HepG2 (cell line): ENCODE measurements at regions not wholly inside any gene's neighbourhood (a gene's known extent, or its start where the extent isn't known, plus 50 kb on each side); places are given as distances from the start of the nearest gene placed in this dataset.

Source experiments
- ATAC-seq: fragments of 200-7000 bp; cut with Tn5 transposase; 3 replicates; pipeline ENCODE4 v1.9.1; 2020; ENCODE audit warnings: mild to moderate bottlenecking, moderate library complexity
- BruUV-seq: library from RNA; stranded (reverse); fragments of 400-500 nt; replicated peaks from 2 replicates; lab custom pipeline; 2021; lab: Mats Ljungman, UMichigan
- CTCF ChIA-PET: fragments of 300-600 bp; formaldehyde crosslinking; extraction: SDS; loops from one replicate; lab custom pipeline; 2021; ENCODE audit warnings: low total read pairs, inconsistent platforms, low intra/inter-chr PET ratio; lab: Yijun Ruan, JAX
- POLR2A ChIA-PET: fragments of 350-600 bp; sonication (Branson Sonifier 250); formaldehyde crosslinking; loops from one replicate; lab custom pipeline; 2020; ENCODE audit warnings: antibody characterized with exemption, inconsistent platforms; lab: Yijun Ruan, JAX
- DNase-seq: peaks from one replicate; pipeline ENCODE4 v3.0.0-alpha.2; 2015; ENCODE audit warnings: low spot score
- FAIRE-seq: peaks from 3 replicates; lab custom pipeline; 2011; peaks lifted over from hg19 to GRCh38; lab: Jason Lieb, UNC
- H2AFZ ChIP-seq: one replicate; pipeline ENCODE4 v1.6.1; 2011; ENCODE audit warnings: low read length, inconsistent platforms
- H3K27ac ChIP-seq: fragments of 300-600 bp; 3 replicates; pipeline ENCODE4 v1.8.0; 2011; ENCODE audit warnings: mixed run types, mild to moderate bottlenecking, mixed read lengths, low read length, inconsistent platforms; ENCODE audit not compliant: insufficient read depth; ENCODE audit errors: extremely low read length
- H3K27me3 ChIP-seq, 2 experiments: fragments of 200-600 bp in 1 of 2; 2 replicates in 1 of 2; 3 replicates in 1 of 2; pipeline versions ENCODE4 v1.6.0 to v1.8.0; 2011; ENCODE audit warnings: low read length in 2 of 2, mild to moderate bottlenecking in 2 of 2, moderate library complexity in 2 of 2, inconsistent platforms in 1 of 2; ENCODE audit not compliant: insufficient read depth in 2 of 2, control insufficient read depth in 1 of 2
- H3K36me3 ChIP-seq, 2 experiments: fragments of 200-600 bp in 1 of 2; replicated peaks in 1 of 2; 2 replicates in 1 of 2; 3 replicates in 1 of 2; pipeline versions ENCODE4 v1.5.1 to v1.8.0; 2011; ENCODE audit warnings: low read length in 2 of 2, inconsistent platforms in 1 of 2; ENCODE audit not compliant: insufficient read depth in 2 of 2, control insufficient read depth in 1 of 2
- H3K4me1 ChIP-seq: 2 replicates; pipeline ENCODE4 v1.5.1; 2012; ENCODE audit warnings: low read length, inconsistent platforms; ENCODE audit not compliant: insufficient read depth
- H3K4me2 ChIP-seq: 2 replicates; pipeline ENCODE4 v1.6.0; 2011; ENCODE audit warnings: low read depth, low read length, inconsistent platforms
- H3K4me3 ChIP-seq, 3 experiments: fragments of 200-600 bp in 1 of 3; sonication (generic), shearing (Covaris generic) in 1 of 3; replicated peaks in 1 of 3; 2 replicates each; pipeline ENCODE4 v1.5.1; 2011 to 2016; ENCODE audit warnings: low read length in 3 of 3, inconsistent platforms in 2 of 3, low read depth in 2 of 3, mild to moderate bottlenecking in 2 of 3, control low read depth in 1 of 3, mixed read lengths in 1 of 3; ENCODE audit not compliant: insufficient read depth in 1 of 3
- H3K79me2 ChIP-seq: one replicate; pipeline ENCODE4 v1.6.1; 2011; ENCODE audit warnings: low read length, inconsistent platforms; ENCODE audit not compliant: insufficient read depth
- H3K9ac ChIP-seq: 2 replicates; pipeline ENCODE4 v1.6.0; 2011; ENCODE audit warnings: mild to moderate bottlenecking, low read depth, low read length, inconsistent platforms; ENCODE audit not compliant: insufficient read depth
- H3K9me3 ChIP-seq: 2 replicates; pipeline ENCODE4 v1.5.1; 2012; ENCODE audit warnings: mild to moderate bottlenecking, low read length
- H4K20me1 ChIP-seq: 2 replicates; pipeline ENCODE4 v1.6.0; 2011; ENCODE audit warnings: inconsistent platforms, mild to moderate bottlenecking, low read length, moderate library complexity; ENCODE audit not compliant: insufficient read depth
- ARNT2 ChIP-seq: sonication (generic); formaldehyde crosslinking; IDR thresholded peaks from 2 replicates; pipeline ENCODE4 v1.8.0; 2022; ENCODE audit warnings: mild to moderate bottlenecking, low read depth, missing genetic modification reagents, moderate library complexity
- CBX2 ChIP-seq, 2 experiments: fragments of 200-600 bp in 1 of 2; sonication (generic); formaldehyde crosslinking in 1 of 2; IDR thresholded peaks; 2 replicates each; pipeline versions ENCODE4 v1.7.0 to v1.8.1; 2018 to 2022; ENCODE audit warnings: low read depth in 2 of 2, low read length in 1 of 2, mild to moderate bottlenecking in 1 of 2, missing genetic modification reagents in 1 of 2
- ESRRA ChIP-seq: sonication (generic); formaldehyde crosslinking; IDR thresholded peaks from 2 replicates; pipeline ENCODE4 v1.5.1; 2020; ENCODE audit warnings: mild to moderate bottlenecking, low read depth, missing genetic modification reagents
- SIX4 ChIP-seq: sonication (generic); formaldehyde crosslinking; IDR thresholded peaks from 2 replicates; pipeline ENCODE4 v1.4.0; 2020; ENCODE audit warnings: missing genetic modification reagents
- ZNF33A ChIP-seq: sonication (generic); formaldehyde crosslinking; IDR thresholded peaks from 2 replicates; pipeline ENCODE4 v1.5.1; 2020; ENCODE audit warnings: missing genetic modification reagents, mild to moderate bottlenecking, moderate library complexity, borderline replicate concordance
- ZNF552 ChIP-seq: sonication (generic); formaldehyde crosslinking; IDR thresholded peaks from 2 replicates; pipeline ENCODE4 v1.9.0; 2022; ENCODE audit warnings: missing genetic modification reagents, mild to moderate bottlenecking, borderline replicate concordance
- ZNF772 ChIP-seq: sonication (generic); formaldehyde crosslinking; IDR thresholded peaks from 2 replicates; pipeline ENCODE4 v1.5.0; 2020; ENCODE audit warnings: mild to moderate bottlenecking, missing genetic modification reagents
- ZNF781 ChIP-seq: sonication (generic); formaldehyde crosslinking; IDR thresholded peaks from 2 replicates; pipeline ENCODE4 v1.5.1; 2020; ENCODE audit warnings: borderline replicate concordance, mild to moderate bottlenecking, missing genetic modification reagents; ENCODE audit errors: not compliant biosample characterization
- ZSCAN9 ChIP-seq: IDR thresholded peaks from 2 replicates; pipeline ENCODE4 v1.6.1; 2016; ENCODE audit warnings: borderline replicate concordance
- WGBS: methylation state at CpG from one replicate; pipeline ENCODE4 v1.1.6; 2017; ENCODE audit warnings: low lambda C conversion rate; 5-methylcytosine and 5-hydroxymethylcytosine counted together
- in situ Hi-C: cut with HindIII; loops from 2 replicates; pipeline ENCODE4 v1.10.0; 2017; ENCODE audit warnings: low pct_unique_long_range_greater_than_20kb; ENCODE audit not compliant: extremely low pct_ligation_motif_present
- intact Hi-C: fragments of 100-400 bp; cut with micrococcal nuclease; formaldehyde crosslinking; loops from one replicate; pipeline ENCODE4 v1.10.0; 2022; ENCODE audit not compliant: unreplicated experiment
- TF ChIP-seq, protein P1 (sequence below): sonication (generic); formaldehyde crosslinking; IDR thresholded peaks from 2 replicates; pipeline ENCODE4 v1.4.0; 2020; ENCODE audit warnings: missing genetic modification reagents, borderline replicate concordance
- TF ChIP-seq, protein P2 (sequence below): sonication (generic); formaldehyde crosslinking; IDR thresholded peaks from 2 replicates; pipeline ENCODE4 v1.8.0; 2022; ENCODE audit warnings: mild to moderate bottlenecking, missing genetic modification reagents, moderate library complexity
- TF ChIP-seq, protein P3 (sequence below): sonication (generic); formaldehyde crosslinking; IDR thresholded peaks from 2 replicates; pipeline ENCODE4 v1.4.0; 2020; ENCODE audit warnings: missing genetic modification reagents; ENCODE audit errors: not compliant biosample characterization

DNA sequence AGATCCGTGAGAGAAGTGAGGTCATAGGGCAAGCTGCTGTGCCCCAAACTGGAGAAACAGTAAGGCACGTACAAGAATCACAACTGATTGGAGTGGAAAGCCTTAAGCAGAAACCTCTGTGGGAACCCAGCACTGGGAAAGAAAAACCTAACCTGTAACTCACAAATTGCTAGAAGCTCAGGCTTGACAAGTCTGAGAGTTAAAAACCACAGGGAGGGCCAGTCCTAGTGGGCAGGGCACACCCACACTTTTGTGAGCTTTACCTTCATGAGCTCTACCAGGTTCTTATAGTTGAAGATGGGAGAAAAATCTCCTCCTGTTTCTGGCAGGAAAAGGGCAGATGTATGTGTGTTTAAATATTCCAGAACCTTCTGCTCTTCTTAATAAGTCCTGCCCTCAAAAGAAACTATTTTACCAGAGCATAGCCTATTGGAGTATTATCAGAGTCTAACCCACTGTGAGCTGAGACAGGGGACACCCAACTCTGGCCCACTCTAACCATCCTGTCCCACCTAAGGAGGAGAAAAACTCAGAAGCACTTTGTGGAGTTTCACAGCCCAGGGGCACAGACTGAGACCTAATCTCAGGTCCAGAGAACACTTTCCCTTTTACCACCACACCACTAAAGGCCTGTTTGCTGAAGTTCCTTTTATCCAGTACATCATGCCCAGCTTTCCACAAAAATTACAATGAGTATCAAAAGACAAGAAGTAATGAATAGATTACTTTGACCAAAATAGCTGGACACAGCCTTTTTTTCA lies 1265.7 kb upstream of the CHAC2 start:
- TF ChIP-seq CBX2 (IDR thresholded peaks at IDR 0.05; ENCODE audit: low read depth, low read length) = no peak
- TF ChIP-seq CBX2 (CRISPR knock-in tag; IDR thresholded peaks at IDR 0.05; ENCODE audit: low read depth) = no peak
- TF ChIP-seq, protein P1, sequence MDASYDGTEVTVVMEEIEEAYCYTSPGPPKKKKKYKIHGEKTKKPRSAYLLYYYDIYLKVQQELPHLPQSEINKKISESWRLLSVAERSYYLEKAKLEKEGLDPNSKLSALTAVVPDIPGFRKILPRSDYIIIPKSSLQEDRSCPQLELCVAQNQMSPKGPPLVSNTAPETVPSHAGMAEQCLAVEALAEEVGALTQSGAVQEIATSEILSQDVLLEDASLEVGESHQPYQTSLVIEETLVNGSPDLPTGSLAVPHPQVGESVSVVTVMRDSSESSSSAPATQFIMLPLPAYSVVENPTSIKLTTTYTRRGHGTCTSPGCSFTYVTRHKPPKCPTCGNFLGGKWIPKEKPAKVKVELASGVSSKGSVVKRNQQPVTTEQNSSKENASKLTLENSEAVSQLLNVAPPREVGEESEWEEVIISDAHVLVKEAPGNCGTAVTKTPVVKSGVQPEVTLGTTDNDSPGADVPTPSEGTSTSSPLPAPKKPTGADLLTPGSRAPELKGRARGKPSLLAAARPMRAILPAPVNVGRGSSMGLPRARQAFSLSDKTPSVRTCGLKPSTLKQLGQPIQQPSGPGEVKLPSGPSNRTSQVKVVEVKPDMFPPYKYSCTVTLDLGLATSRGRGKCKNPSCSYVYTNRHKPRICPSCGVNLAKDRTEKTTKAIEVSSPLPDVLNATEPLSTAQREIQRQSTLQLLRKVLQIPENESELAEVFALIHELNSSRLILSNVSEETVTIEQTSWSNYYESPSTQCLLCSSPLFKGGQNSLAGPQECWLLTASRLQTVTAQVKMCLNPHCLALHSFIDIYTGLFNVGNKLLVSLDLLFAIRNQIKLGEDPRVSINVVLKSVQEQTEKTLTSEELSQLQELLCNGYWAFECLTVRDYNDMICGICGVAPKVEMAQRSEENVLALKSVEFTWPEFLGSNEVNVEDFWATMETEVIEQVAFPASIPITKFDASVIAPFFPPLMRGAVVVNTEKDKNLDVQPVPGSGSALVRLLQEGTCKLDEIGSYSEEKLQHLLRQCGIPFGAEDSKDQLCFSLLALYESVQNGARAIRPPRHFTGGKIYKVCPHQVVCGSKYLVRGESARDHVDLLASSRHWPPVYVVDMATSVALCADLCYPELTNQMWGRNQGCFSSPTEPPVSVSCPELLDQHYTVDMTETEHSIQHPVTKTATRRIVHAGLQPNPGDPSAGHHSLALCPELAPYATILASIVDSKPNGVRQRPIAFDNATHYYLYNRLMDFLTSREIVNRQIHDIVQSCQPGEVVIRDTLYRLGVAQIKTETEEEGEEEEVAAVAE (CRISPR knock-in tag) = no peak
- TF ChIP-seq, protein P2, sequence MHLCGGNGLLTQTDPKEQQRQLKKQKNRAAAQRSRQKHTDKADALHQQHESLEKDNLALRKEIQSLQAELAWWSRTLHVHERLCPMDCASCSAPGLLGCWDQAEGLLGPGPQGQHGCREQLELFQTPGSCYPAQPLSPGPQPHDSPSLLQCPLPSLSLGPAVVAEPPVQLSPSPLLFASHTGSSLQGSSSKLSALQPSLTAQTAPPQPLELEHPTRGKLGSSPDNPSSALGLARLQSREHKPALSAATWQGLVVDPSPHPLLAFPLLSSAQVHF (CRISPR knock-in tag) = no peak
- no peak for TF ChIP-seq ZNF781 (CRISPR knock-in tag)
- no peak for TF ChIP-seq SIX4
- no peak for TF ChIP-seq ZNF772 (CRISPR knock-in tag)
- TF ChIP-seq ZSCAN9 = no peak
- no peak for TF ChIP-seq ZNF552
- TF ChIP-seq ARNT2 (CRISPR knock-in tag) = no peak
- no peak for TF ChIP-seq ZNF33A (CRISPR knock-in tag)
- TF ChIP-seq ESRRA (CRISPR knock-in tag) = no peak
- TF ChIP-seq, protein P3, sequence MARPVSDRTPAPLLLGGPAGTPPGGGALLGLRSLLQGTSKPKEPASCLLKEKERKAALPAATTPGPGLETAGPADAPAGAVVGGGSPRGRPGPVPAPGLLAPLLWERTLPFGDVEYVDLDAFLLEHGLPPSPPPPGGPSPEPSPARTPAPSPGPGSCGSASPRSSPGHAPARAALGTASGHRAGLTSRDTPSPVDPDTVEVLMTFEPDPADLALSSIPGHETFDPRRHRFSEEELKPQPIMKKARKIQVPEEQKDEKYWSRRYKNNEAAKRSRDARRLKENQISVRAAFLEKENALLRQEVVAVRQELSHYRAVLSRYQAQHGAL (CRISPR knock-in tag) = no peak
- TF ChIP-seq, all 625 proteins: peak for 0
- in situ Hi-C loops (no loop called here), intact Hi-C loops (no loop called here)
- no peak overlapping the region for H3K9ac ChIP-seq
- ChIA-PET POLR2A (no interaction called here), CTCF (no interaction called here)
- no peak for ATAC-seq
- H3K9me3 ChIP-seq = peaks cover 74% of the 10 kb centered on the region
- no peak overlapping the region for H2AFZ ChIP-seq
- H3K79me2 ChIP-seq = no peaks in the 10 kb centered on the region
- H3K4me1 ChIP-seq = no peaks in the 10 kb centered on the region
- no peaks in the 10 kb centered on the region for H3K27me3 ChIP-seq
- no peak overlapping the region for H3K4me3 ChIP-seq
- DNase-seq = no peak
- no peak overlapping the region for H3K4me2 ChIP-seq
- FAIRE-seq = no peak
- no peaks in the 10 kb centered on the region for H3K36me3 ChIP-seq
- no peaks in the 10 kb centered on the region for H4K20me1 ChIP-seq
- 12% methylated on average over 2 of the region's 2 CpGs for WGBS
- H3K27ac ChIP-seq = no peak overlapping the region
- no TSS peak for BruUV-seq
